Astrocyte (in vitro differentiated cells and primary cell): ENCODE measurements at regions not wholly inside any gene's neighbourhood (a gene's known extent, or its start where the extent isn't known, plus 50 kb on each side); places are given as distances from the start of the nearest gene placed in this dataset.

Source experiments
- DNase-seq: peaks from one replicate; pipeline ENCODE4 v3.0.0-alpha.2; 2010; ENCODE audit warnings: low read depth
- FAIRE-seq: peaks from 2 replicates; lab custom pipeline; 2011; peaks lifted over from hg19 to GRCh38; lab: Jason Lieb, UNC
- H2AFZ ChIP-seq: 2 replicates; pipeline ENCODE4 v1.6.0; 2012; ENCODE audit warnings: low read depth, low read length, inconsistent platforms
- H3K27ac ChIP-seq: 2 replicates; pipeline ENCODE4 v1.5.1; 2011; ENCODE audit warnings: low read depth, low read length, inconsistent platforms
- H3K27me3 ChIP-seq: 2 replicates; pipeline ENCODE4 v1.6.0; 2011; ENCODE audit warnings: low read length, inconsistent platforms; ENCODE audit not compliant: insufficient read depth
- H3K36me3 ChIP-seq: 2 replicates; pipeline ENCODE4 v1.5.1; 2011; ENCODE audit warnings: low read length, inconsistent platforms; ENCODE audit not compliant: insufficient read depth
- H3K4me1 ChIP-seq: 2 replicates; pipeline ENCODE4 v1.5.1; 2011; ENCODE audit warnings: low read length, inconsistent platforms; ENCODE audit not compliant: insufficient read depth
- H3K4me2 ChIP-seq: 2 replicates; pipeline ENCODE4 v1.6.0; 2012; ENCODE audit warnings: low read length, inconsistent platforms
- H3K4me3 ChIP-seq: 2 replicates; pipeline ENCODE4 v1.5.1; 2011; ENCODE audit warnings: low read depth, mild to moderate bottlenecking, low read length, inconsistent platforms; ENCODE audit not compliant: insufficient read depth
- H3K79me2 ChIP-seq: 2 replicates; pipeline ENCODE4 v1.6.0; 2012; ENCODE audit warnings: mild to moderate bottlenecking, low read length, inconsistent platforms; ENCODE audit not compliant: insufficient read depth
- H3K9ac ChIP-seq: 2 replicates; pipeline ENCODE4 v1.6.0; 2012; ENCODE audit warnings: mild to moderate bottlenecking, low read length, inconsistent platforms
- H3K9me3 ChIP-seq: 2 replicates; pipeline ENCODE4 v1.5.1; 2012; ENCODE audit warnings: low read depth, mild to moderate bottlenecking, low read length, inconsistent platforms; ENCODE audit not compliant: insufficient read depth
- H4K20me1 ChIP-seq: 2 replicates; pipeline ENCODE4 v1.6.0; 2012; ENCODE audit warnings: low read length, inconsistent platforms; ENCODE audit not compliant: insufficient read depth
- H3K27ac Mint-ChIP-seq: one replicate; pipeline ENCODE4 v1.8.0; 2021; ENCODE audit warnings: mild to moderate bottlenecking, mixed read lengths; ENCODE audit not compliant: unreplicated experiment
- H3K27me3 Mint-ChIP-seq: one replicate; pipeline ENCODE4 v1.8.0; 2021; ENCODE audit warnings: low read depth, mixed read lengths; ENCODE audit not compliant: unreplicated experiment
- H3K36me3 Mint-ChIP-seq: one replicate; pipeline ENCODE4 v1.8.0; 2021; ENCODE audit warnings: low read depth, mixed read lengths; ENCODE audit not compliant: unreplicated experiment
- H3K4me1 Mint-ChIP-seq: one replicate; pipeline ENCODE4 v1.8.0; 2021; ENCODE audit warnings: low read depth, mixed read lengths; ENCODE audit not compliant: unreplicated experiment
- H3K4me3 Mint-ChIP-seq: one replicate; pipeline ENCODE4 v1.8.0; 2021; ENCODE audit warnings: mild to moderate bottlenecking, moderate library complexity, mixed read lengths; ENCODE audit not compliant: unreplicated experiment
- H3K9me3 Mint-ChIP-seq: one replicate; pipeline ENCODE4 v1.8.0; 2021; ENCODE audit warnings: mild to moderate bottlenecking, mixed read lengths; ENCODE audit not compliant: unreplicated experiment
- EZH2 ChIP-seq: IDR thresholded peaks from 2 replicates; pipeline ENCODE4 v1.6.1; 2012; ENCODE audit warnings: mild to moderate bottlenecking, low read length, inconsistent platforms; ENCODE audit not compliant: insufficient read depth
- TF ChIP-seq, protein P1 (sequence below): IDR thresholded peaks from 2 replicates; pipeline ENCODE4 v1.5.1; 2011; ENCODE audit warnings: low read depth, mild to moderate bottlenecking, inconsistent platforms, low read length, moderate library complexity; ENCODE audit not compliant: insufficient read depth

DNA sequence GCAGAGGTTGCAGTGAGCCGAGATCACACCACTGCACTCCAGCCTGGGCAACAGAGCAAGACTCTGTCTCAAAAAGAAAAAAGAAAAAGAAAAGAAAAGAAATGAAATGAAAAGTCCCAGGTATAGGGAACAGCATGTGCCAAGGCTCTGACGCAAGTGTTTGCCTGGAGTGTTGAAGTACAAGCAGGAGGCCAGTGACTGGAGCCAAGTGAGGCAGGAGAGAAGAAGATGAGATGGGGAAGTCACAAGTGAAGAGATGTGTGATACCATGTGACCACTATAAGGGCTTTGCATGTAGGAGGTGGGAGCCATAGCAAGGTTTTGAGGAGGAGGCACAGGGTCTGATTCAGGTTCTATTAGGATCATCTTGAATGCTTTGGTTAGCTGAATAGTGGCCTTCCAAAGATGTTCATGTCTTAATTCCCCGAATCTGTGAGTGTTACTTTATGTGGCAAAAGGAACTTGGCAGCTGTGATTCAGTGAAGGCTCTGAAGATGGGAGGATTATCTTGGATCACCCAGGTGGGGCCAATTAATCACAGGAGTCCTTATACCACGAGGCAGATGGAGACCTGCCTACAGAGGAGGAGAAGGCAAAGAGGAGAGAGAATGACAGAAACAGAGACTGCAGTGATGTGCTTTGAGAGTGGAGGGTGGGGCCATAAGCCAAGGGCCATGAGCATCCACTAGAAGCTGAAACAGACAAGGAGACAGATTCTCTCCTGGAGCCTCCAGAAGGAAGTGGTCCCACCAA is 91.1 kb upstream of the PTPN1 start:
- Histone ChIP-seq H3K4me3 (no peak overlapping the region), H3K9me3 (peaks cover 6% of the 10 kb centered on the region), H3K9ac (no peak overlapping the region), H3K27me3 (no peaks in the 10 kb centered on the region), H3K27ac (no peak overlapping the region), H2AFZ (no peak overlapping the region), H3K36me3 (no peaks in the 10 kb centered on the region), H3K4me2 (no peak overlapping the region), H3K4me1 (peaks cover 20% of the 10 kb centered on the region), H4K20me1 (no peaks in the 10 kb centered on the region), H3K79me2 (no peaks in the 10 kb centered on the region)
- peaks cover 13% of the 10 kb centered on the region for H3K9me3 Mint-ChIP-seq
- H3K36me3 Mint-ChIP-seq, result peaks cover 2% of the 10 kb centered on the region
- H3K4me3 Mint-ChIP-seq, result no peak overlapping the region
- TF ChIP-seq EZH2, result no peak
- TF ChIP-seq, protein P1, sequence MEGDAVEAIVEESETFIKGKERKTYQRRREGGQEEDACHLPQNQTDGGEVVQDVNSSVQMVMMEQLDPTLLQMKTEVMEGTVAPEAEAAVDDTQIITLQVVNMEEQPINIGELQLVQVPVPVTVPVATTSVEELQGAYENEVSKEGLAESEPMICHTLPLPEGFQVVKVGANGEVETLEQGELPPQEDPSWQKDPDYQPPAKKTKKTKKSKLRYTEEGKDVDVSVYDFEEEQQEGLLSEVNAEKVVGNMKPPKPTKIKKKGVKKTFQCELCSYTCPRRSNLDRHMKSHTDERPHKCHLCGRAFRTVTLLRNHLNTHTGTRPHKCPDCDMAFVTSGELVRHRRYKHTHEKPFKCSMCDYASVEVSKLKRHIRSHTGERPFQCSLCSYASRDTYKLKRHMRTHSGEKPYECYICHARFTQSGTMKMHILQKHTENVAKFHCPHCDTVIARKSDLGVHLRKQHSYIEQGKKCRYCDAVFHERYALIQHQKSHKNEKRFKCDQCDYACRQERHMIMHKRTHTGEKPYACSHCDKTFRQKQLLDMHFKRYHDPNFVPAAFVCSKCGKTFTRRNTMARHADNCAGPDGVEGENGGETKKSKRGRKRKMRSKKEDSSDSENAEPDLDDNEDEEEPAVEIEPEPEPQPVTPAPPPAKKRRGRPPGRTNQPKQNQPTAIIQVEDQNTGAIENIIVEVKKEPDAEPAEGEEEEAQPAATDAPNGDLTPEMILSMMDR, result no peak
- DNase-seq (no peak), FAIRE-seq (no peak)
- H3K27me3 Mint-ChIP-seq, result peaks cover 29% of the 10 kb centered on the region
- H3K27ac Mint-ChIP-seq, result no peak overlapping the region
- peaks cover 6% of the 10 kb centered on the region for H3K4me1 Mint-ChIP-seq

DNA sequence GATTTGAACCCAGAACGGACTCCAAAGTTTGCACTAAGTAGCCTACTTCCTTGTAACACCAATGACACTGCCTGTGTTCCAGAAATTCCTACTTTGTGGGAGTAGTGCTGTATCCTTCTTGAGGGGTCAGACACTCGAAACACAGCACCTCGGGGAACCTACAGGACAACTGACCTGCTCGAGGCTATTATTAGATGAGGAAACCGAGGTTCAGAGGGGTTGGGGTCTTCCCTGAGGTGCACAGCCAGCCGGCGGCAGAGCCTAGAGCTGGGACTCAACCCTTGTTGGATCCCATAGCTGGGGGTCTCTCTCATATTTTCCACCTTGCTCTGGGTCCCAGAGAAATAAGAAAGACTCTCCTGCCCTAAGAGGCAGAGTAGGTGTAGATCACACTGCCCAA is 89.8 kb upstream of the PTPN1 start:
- Histone ChIP-seq H3K4me3 (no peak overlapping the region), H3K4me2 (no peak overlapping the region), H3K4me1 (peaks cover 17% of the 10 kb centered on the region), H4K20me1 (no peaks in the 10 kb centered on the region), H3K79me2 (no peaks in the 10 kb centered on the region), H3K27me3 (no peaks in the 10 kb centered on the region), H2AFZ (no peak overlapping the region), H3K9ac (no peak overlapping the region), H3K36me3 (no peaks in the 10 kb centered on the region), H3K9me3 (peaks cover 6% of the 10 kb centered on the region), H3K27ac (no peak overlapping the region)
- peaks cover 6% of the 10 kb centered on the region for H3K4me1 Mint-ChIP-seq
- H3K9me3 Mint-ChIP-seq, result peaks cover 13% of the 10 kb centered on the region
- FAIRE-seq, result no peak
- peaks cover 29% of the 10 kb centered on the region for H3K27me3 Mint-ChIP-seq
- TF ChIP-seq, protein P1, result no peak
- TF ChIP-seq EZH2, result no peak
- no peak overlapping the region for H3K27ac Mint-ChIP-seq
- H3K36me3 Mint-ChIP-seq, result peaks cover 2% of the 10 kb centered on the region
- H3K4me3 Mint-ChIP-seq, result no peak overlapping the region
- no peak for DNase-seq
